ENCODE measurements at regions not wholly inside any gene's neighbourhood (a gene's known extent, or its start where the extent isn't known, plus 50 kb on each side); places are given as distances from the start of the nearest gene placed in this dataset.
"Not testable (repeated sequence)": the region's sequence is repeated elsewhere in the genome, so short reads cannot be mapped to it uniquely, and the experiment has no call there.

DNA sequence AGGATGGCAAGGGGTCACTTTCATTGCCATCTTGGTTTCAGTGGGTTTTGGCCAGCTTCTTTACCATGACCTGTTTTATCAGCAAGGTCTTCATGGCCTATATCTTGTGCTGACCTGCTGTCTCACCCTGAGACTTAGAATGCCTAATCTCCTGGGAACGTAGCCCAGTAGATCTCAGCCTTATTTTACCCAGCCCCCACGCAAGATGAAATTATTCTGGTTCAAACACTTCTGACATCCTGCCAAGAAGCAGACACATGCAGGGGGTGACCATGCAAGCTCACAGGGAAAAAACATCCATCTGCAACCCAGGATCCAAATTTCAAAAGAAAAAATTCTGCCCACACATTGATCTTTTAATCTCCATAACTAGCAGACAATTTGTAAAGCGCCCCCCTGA lies 88.4 kb upstream of the EEPD1 start:
- Histone ChIP-seq H3K9ac (ENCODE audit: low read length) (no peak overlapping the region), H3K36me3 (ENCODE audit: low read length) (no peaks in the 10 kb centered on the region), H4K20me1 (ENCODE audit: low read depth, low read length) (no peaks in the 10 kb centered on the region), H3K27ac (ENCODE audit: low read depth, low read length) (no peak overlapping the region), H3K27me3 (ENCODE audit: low read length) (no peaks in the 10 kb centered on the region), H3K9me3 (ENCODE audit: insufficient read depth, low read length) (no peaks in the 10 kb centered on the region), H3K9me2 (replicated peaks; ENCODE audit: insufficient read depth, low read length) (no peaks in the 10 kb centered on the region), H3K4me3 (ENCODE audit: insufficient read depth, low read length, poor library complexity, severe bottlenecking) (no peak overlapping the region), H3K4me2 (ENCODE audit: low read depth, low read length, poor library complexity, severe bottlenecking) (no peak overlapping the region), H3F3A (ENCODE audit: insufficient read depth) (no peaks in the 10 kb centered on the region), H3K79me2 (ENCODE audit: insufficient read depth, low read length) (no peaks in the 10 kb centered on the region), H2AFZ (ENCODE audit: low read depth, low read length, severe bottlenecking) (no peak overlapping the region)
- TF ChIP-seq, protein P1, sequence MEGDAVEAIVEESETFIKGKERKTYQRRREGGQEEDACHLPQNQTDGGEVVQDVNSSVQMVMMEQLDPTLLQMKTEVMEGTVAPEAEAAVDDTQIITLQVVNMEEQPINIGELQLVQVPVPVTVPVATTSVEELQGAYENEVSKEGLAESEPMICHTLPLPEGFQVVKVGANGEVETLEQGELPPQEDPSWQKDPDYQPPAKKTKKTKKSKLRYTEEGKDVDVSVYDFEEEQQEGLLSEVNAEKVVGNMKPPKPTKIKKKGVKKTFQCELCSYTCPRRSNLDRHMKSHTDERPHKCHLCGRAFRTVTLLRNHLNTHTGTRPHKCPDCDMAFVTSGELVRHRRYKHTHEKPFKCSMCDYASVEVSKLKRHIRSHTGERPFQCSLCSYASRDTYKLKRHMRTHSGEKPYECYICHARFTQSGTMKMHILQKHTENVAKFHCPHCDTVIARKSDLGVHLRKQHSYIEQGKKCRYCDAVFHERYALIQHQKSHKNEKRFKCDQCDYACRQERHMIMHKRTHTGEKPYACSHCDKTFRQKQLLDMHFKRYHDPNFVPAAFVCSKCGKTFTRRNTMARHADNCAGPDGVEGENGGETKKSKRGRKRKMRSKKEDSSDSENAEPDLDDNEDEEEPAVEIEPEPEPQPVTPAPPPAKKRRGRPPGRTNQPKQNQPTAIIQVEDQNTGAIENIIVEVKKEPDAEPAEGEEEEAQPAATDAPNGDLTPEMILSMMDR (IDR thresholded peaks at IDR 0.05; ENCODE audit: insufficient read depth, low read length, poor library complexity, severe bottlenecking) = no peak
- TF ChIP-seq EZH2phosphoT487 (conservative IDR thresholded peaks at IDR 0.05; ENCODE audit: low read length) = no peak

- H3K36me3 ChIP-seq (ENCODE audit: low read length); H3K27me3 ChIP-seq (ENCODE audit: low read length); H3K9me2 ChIP-seq (replicated peaks; ENCODE audit: insufficient read depth, low read length); H3K9ac ChIP-seq (ENCODE audit: low read length); H3K27ac ChIP-seq (ENCODE audit: low read depth, low read length); H2AFZ ChIP-seq (ENCODE audit: low read depth, low read length, severe bottlenecking); H3K9me3 ChIP-seq (ENCODE audit: insufficient read depth, low read length); H3K4me3 ChIP-seq (ENCODE audit: insufficient read depth, low read length, poor library complexity, severe bottlenecking); H3F3A ChIP-seq (ENCODE audit: insufficient read depth); H3K4me2 ChIP-seq (ENCODE audit: low read depth, low read length, poor library complexity, severe bottlenecking); H4K20me1 ChIP-seq (ENCODE audit: low read depth, low read length); H3K79me2 ChIP-seq (ENCODE audit: insufficient read depth, low read length): not testable (repeated sequence)
Observed at GRCh38 chr7:36065563-36066342, 87.3 kb upstream of the EEPD1 start.

DNA sequence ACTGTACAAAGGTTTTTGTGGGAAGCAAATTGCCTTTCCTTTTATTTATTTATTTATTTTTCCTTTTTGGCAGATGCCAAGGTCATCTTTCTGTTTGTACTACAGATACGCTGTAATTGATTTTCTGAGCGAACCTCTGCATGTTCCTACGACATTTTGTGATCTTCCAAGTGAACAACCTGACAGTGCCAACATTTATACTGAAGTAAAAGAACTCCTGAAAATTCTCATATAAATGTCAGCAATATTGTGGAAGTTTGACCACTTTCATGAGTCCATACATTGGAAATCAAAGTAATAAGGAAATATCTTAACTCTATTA lies 86.8 kb upstream of the EEPD1 start:
- H3K27me3 ChIP-seq (ENCODE audit: low read length) = no peaks in the 10 kb centered on the region
- H3K4me3 ChIP-seq (ENCODE audit: insufficient read depth, low read length, poor library complexity, severe bottlenecking) = no peak overlapping the region
- H3K9ac ChIP-seq (ENCODE audit: low read length) = no peak overlapping the region
- H2AFZ ChIP-seq (ENCODE audit: low read depth, low read length, severe bottlenecking) = no peak overlapping the region
- H3F3A ChIP-seq (ENCODE audit: insufficient read depth) = no peaks in the 10 kb centered on the region
- no peak overlapping the region for H3K27ac ChIP-seq (ENCODE audit: low read depth, low read length)
- H3K79me2 ChIP-seq (ENCODE audit: insufficient read depth, low read length) = no peaks in the 10 kb centered on the region
- H4K20me1 ChIP-seq (ENCODE audit: low read depth, low read length) = no peaks in the 10 kb centered on the region
- no peaks in the 10 kb centered on the region for H3K9me2 ChIP-seq (replicated peaks; ENCODE audit: insufficient read depth, low read length)
- H3K4me2 ChIP-seq (ENCODE audit: low read depth, low read length, poor library complexity, severe bottlenecking) = no peak overlapping the region
- TF ChIP-seq EZH2phosphoT487 (conservative IDR thresholded peaks at IDR 0.05; ENCODE audit: low read length) = no peak
- TF ChIP-seq, protein P1 (IDR thresholded peaks at IDR 0.05; ENCODE audit: insufficient read depth, low read length, poor library complexity, severe bottlenecking) = no peak
- no peaks in the 10 kb centered on the region for H3K9me3 ChIP-seq (ENCODE audit: insufficient read depth, low read length)
- no peaks in the 10 kb centered on the region for H3K36me3 ChIP-seq (ENCODE audit: low read length)

DNA sequence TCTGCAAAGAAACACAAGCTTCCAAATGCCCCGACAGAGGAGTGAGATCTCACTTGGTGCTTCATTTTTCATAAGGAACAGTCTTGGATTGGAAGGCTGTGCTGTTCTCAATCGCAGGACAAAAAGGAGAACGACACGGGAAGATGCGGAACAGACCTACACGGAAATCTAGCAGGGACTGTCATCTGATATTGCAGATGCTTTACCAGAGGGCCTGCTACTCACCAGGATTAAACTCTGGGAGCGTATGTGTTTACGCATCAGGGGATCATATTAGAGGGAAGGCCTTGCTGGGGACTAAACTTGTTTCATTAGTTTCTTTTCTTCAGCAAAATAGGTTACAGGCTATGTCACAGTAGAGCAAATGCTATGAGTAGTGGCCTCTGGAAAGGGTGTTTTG lies 82.8 kb upstream of the EEPD1 start:
- H3K9me2 ChIP-seq (replicated peaks; ENCODE audit: insufficient read depth, low read length) = no peaks in the 10 kb centered on the region
- no peaks in the 10 kb centered on the region for H4K20me1 ChIP-seq (ENCODE audit: low read depth, low read length)
- no peak overlapping the region for H3K27ac ChIP-seq (ENCODE audit: low read depth, low read length)
- H3F3A ChIP-seq (ENCODE audit: insufficient read depth) = no peaks in the 10 kb centered on the region
- H3K79me2 ChIP-seq (ENCODE audit: insufficient read depth, low read length) = no peaks in the 10 kb centered on the region
- no peak overlapping the region for H2AFZ ChIP-seq (ENCODE audit: low read depth, low read length, severe bottlenecking)
- no peaks in the 10 kb centered on the region for H3K27me3 ChIP-seq (ENCODE audit: low read length)
- no peaks in the 10 kb centered on the region for H3K36me3 ChIP-seq (ENCODE audit: low read length)
- no peak overlapping the region for H3K9ac ChIP-seq (ENCODE audit: low read length)
- no peaks in the 10 kb centered on the region for H3K9me3 ChIP-seq (ENCODE audit: insufficient read depth, low read length)
- H3K4me2 ChIP-seq (ENCODE audit: low read depth, low read length, poor library complexity, severe bottlenecking) = no peak overlapping the region
- no peak overlapping the region for H3K4me3 ChIP-seq (ENCODE audit: insufficient read depth, low read length, poor library complexity, severe bottlenecking)
- TF ChIP-seq EZH2phosphoT487 (conservative IDR thresholded peaks at IDR 0.05; ENCODE audit: low read length) = no peak
- TF ChIP-seq, protein P1 (IDR thresholded peaks at IDR 0.05; ENCODE audit: insufficient read depth, low read length, poor library complexity, severe bottlenecking) = no peak

All from SU-DHL-6 (cell line).